ENCODE measurements at regions not wholly inside any gene's neighbourhood (a gene's known extent, or its start where the extent isn't known, plus 50 kb on each side); places are given as distances from the start of the nearest gene placed in this dataset.

- no peak for DNase-seq
- Histone ChIP-seq H2BK120ac (ENCODE audit: low read depth, low read length) (no peak overlapping the region), H4K8ac (ENCODE audit: low read depth in 2 of 2, low read length in 2 of 2) (no peak overlapping the region), H3K18ac (ENCODE audit: low read depth, low read length) (no peak overlapping the region), H3K27me3 (ENCODE audit: control insufficient read depth, insufficient read depth, low read length) (no peaks in the 10 kb centered on the region), H3K9ac (ENCODE audit: low read depth, low read length) (no peak overlapping the region), H3K23ac (ENCODE audit: low read depth, low read length) (no peak overlapping the region), H3K9me3 (ENCODE audit: control insufficient read depth, insufficient read depth, low read length) (no peaks in the 10 kb centered on the region), H3K79me1 (ENCODE audit: low read depth in 1 of 2, low read length in 2 of 2) (no peaks in the 10 kb centered on the region), H4K5ac (ENCODE audit: low read depth, low read length) (no peak overlapping the region), H3K56ac (ENCODE audit: extremely low read depth, insufficient read depth, low read length) (no peak overlapping the region), H3K14ac (replicated peaks; ENCODE audit: low read depth, low read length) (no peak overlapping the region), H2BK20ac (ENCODE audit: low read depth, low read length) (no peak overlapping the region), H3K4ac (ENCODE audit: low read depth, low read length) (no peak overlapping the region), H2AK9ac (replicated peaks; ENCODE audit: low read depth, low read length, poor library complexity) (no peak overlapping the region), H3K36me3 (ENCODE audit: control insufficient read depth, insufficient read depth, low read length) (no peaks in the 10 kb centered on the region), H2BK15ac (ENCODE audit: low read depth, low read length) (no peak overlapping the region), H3K27ac (ENCODE audit: insufficient read depth, low read length) (no peak overlapping the region), H3K4me3 (ENCODE audit: insufficient read depth, low read depth, low read length) (no peak overlapping the region), H2AFZ (replicated peaks; ENCODE audit: low read length, poor library complexity) (no peak overlapping the region), H3K9me1 (ENCODE audit: insufficient read depth, low read length) (no peaks in the 10 kb centered on the region), H3K4me1 (ENCODE audit: control insufficient read depth, insufficient read depth, low read length) (no peaks in the 10 kb centered on the region), H2AK5ac (ENCODE audit: low read depth, low read length) (no peak overlapping the region), H4K91ac (ENCODE audit: insufficient read depth, low read depth, low read length) (no peak overlapping the region), H3K4me2 (ENCODE audit: low read depth, low read length) (no peak overlapping the region), H4K20me1 (ENCODE audit: insufficient read depth, low read length) (no peaks in the 10 kb centered on the region), H2BK5ac (ENCODE audit: low read depth, low read length, poor library complexity, severe bottlenecking) (no peak overlapping the region)
- in situ Hi-C loops (cut with MboI; ENCODE audit: low sequenced_read_pairs), result no loop called here
- ChIA-PET POLR2A (ENCODE audit: unreplicated experiment) (no interaction called here), CTCF (no interaction called here)
- no peak for ATAC-seq (ENCODE audit: low read depth)
- dilution Hi-C loops (cut with HindIII; ENCODE audit: low sequenced_read_pairs, unreplicated experiment), result no loop called here
- intact Hi-C loops (cut with micrococcal nuclease), result no loop called here
- no TSS peak for BruUV-seq (replicated peaks)
- TF ChIP-seq SMC3 (IDR thresholded peaks at IDR 0.05; ENCODE audit: low read depth, low read length), result no peak
- no peak for TF ChIP-seq RCOR1 (IDR thresholded peaks at IDR 0.05; ENCODE audit: insufficient replicate concordance, low read length)
- no peak for TF ChIP-seq MAFK (IDR thresholded peaks at IDR 0.05; ENCODE audit: low read depth, low read length)
- no peak for TF ChIP-seq USF2 (IDR thresholded peaks at IDR 0.05; ENCODE audit: low read depth, low read length)
- TF ChIP-seq CEBPB (IDR thresholded peaks at IDR 0.05; ENCODE audit: low read depth, low read length), result no peak
- TF ChIP-seq FOS (IDR thresholded peaks at IDR 0.05; ENCODE audit: low read depth, low read length), result no peak
- TF ChIP-seq NFE2L2 (IDR thresholded peaks at IDR 0.05; ENCODE audit: low read depth, low read length), result no peak
- TF ChIP-seq POLR2A (IDR thresholded peaks at IDR 0.05; ENCODE audit: low read depth, low read length), result no peak
- TF ChIP-seq MXI1 (IDR thresholded peaks at IDR 0.05; ENCODE audit: borderline replicate concordance, low read depth, low read length), result no peak
- TF ChIP-seq RFX5 (IDR thresholded peaks at IDR 0.05; ENCODE audit: low read depth, low read length), result no peak
- no peak for TF ChIP-seq MAZ (IDR thresholded peaks at IDR 0.05; ENCODE audit: borderline replicate concordance, low read depth, low read length)
- no peak for TF ChIP-seq ELK1 (IDR thresholded peaks at IDR 0.05; ENCODE audit: borderline replicate concordance, low read depth, low read length)
- no peak for TF ChIP-seq BHLHE40 (IDR thresholded peaks at IDR 0.05; ENCODE audit: low read depth, low read length)
- TF ChIP-seq CHD1 (IDR thresholded peaks at IDR 0.05; ENCODE audit: low read depth, low read length), result no peak
- TF ChIP-seq RAD21 (IDR thresholded peaks at IDR 0.05; ENCODE audit: low read length), result no peak
- no peak for TF ChIP-seq CTCF (conservative IDR thresholded peaks at IDR 0.05; ENCODE audit: low read depth, low read length)
- no CpG with 5 or more reads among the region's 2 CpGs for WGBS, 2 experiments (ENCODE audit: extremely low coverage in 2 of 2, insufficient read length in 1 of 2)
These were observed 393.1 kb downstream of the MAN2A1 start for GRCh38 chr5:110082863-110083262.

All from IMR-90 (cell line).